GM23338 (cell line): ENCODE measurements at regions not wholly inside any gene's neighbourhood (a gene's known extent, or its start where the extent isn't known, plus 50 kb on each side); places are given as distances from the start of the nearest gene placed in this dataset.

Experiments used
- ATAC-seq: fragments of 200-7000 bp; cut with Tn5 transposase; 3 replicates; pipeline ENCODE4 v1.9.1; 2020
- DNase-seq: peaks from one replicate; pipeline ENCODE4 v3.0.0-alpha.2; 2015; ENCODE audit warnings: low spot score
- H2AFZ ChIP-seq: fragments of 200-600 bp; sonication (generic); 2 replicates; pipeline ENCODE4 v1.8.0; 2016; ENCODE audit warnings: antibody characterized with exemption, mild to moderate bottlenecking, moderate library complexity
- H3F3A ChIP-seq: fragments of 200-600 bp; sonication (generic); replicated peaks from 2 replicates; pipeline ENCODE4 v1.8.0; 2017; ENCODE audit warnings: antibody characterized with exemption, mixed run types, low read depth
- H3K27ac ChIP-seq: fragments of 200-600 bp; sonication (generic); 2 replicates; pipeline ENCODE4 v1.6.1; 2016; ENCODE audit warnings: low read depth
- H3K27me3 ChIP-seq: fragments of 200-600 bp; sonication (generic); 2 replicates; pipeline ENCODE4 v1.8.0; 2016; ENCODE audit warnings: mild to moderate bottlenecking, mixed run types, moderate library complexity; ENCODE audit not compliant: insufficient read depth
- H3K36me3 ChIP-seq: fragments of 200-600 bp; sonication (generic); 2 replicates; pipeline ENCODE4 v1.8.0; 2016; ENCODE audit warnings: mild to moderate bottlenecking; ENCODE audit not compliant: insufficient read depth
- H3K4me1 ChIP-seq: fragments of 200-600 bp; sonication (generic); 2 replicates; pipeline ENCODE4 v1.8.0; 2016; ENCODE audit warnings: mild to moderate bottlenecking, moderate library complexity; ENCODE audit not compliant: insufficient read depth
- H3K4me2 ChIP-seq: fragments of 200-600 bp; sonication (generic); 2 replicates; pipeline ENCODE4 v1.7.1; 2017; ENCODE audit warnings: mixed run types
- H3K4me3 ChIP-seq: fragments of 200-600 bp; sonication (generic); 2 replicates; pipeline ENCODE4 v1.6.1; 2016; ENCODE audit warnings: mixed run types
- H3K79me2 ChIP-seq: fragments of 200-600 bp; sonication (generic); replicated peaks from 2 replicates; pipeline ENCODE4 v1.8.0; 2017; ENCODE audit warnings: mild to moderate bottlenecking; ENCODE audit not compliant: insufficient read depth
- H3K9me2 ChIP-seq: fragments of 200-600 bp; sonication (generic); 2 replicates; pipeline ENCODE4 v1.8.0; 2017; ENCODE audit not compliant: insufficient read depth
- H4K20me1 ChIP-seq: fragments of 200-600 bp; sonication (generic); replicated peaks from 2 replicates; pipeline ENCODE4 v1.8.0; 2017; ENCODE audit warnings: mild to moderate bottlenecking; ENCODE audit not compliant: insufficient read depth
- H3K27ac Mint-ChIP-seq: 2 replicates; pipeline ENCODE4 v1.8.0; 2020; ENCODE audit warnings: inconsistent platforms, mild to moderate bottlenecking, moderate library complexity, mixed read lengths
- H3K27me3 Mint-ChIP-seq: 3 replicates; pipeline ENCODE4 v1.8.0; 2022; ENCODE audit warnings: low read depth, mild to moderate bottlenecking, moderate library complexity, mixed read lengths, inconsistent platforms; ENCODE audit not compliant: insufficient read depth, poor library complexity
- H3K36me3 Mint-ChIP-seq: 3 replicates; pipeline ENCODE4 v1.8.0; 2021; ENCODE audit warnings: low read depth, mild to moderate bottlenecking, inconsistent platforms, moderate library complexity, mixed read lengths
- H3K4me1 Mint-ChIP-seq: 3 replicates; pipeline ENCODE4 v1.8.0; 2020; ENCODE audit warnings: mild to moderate bottlenecking, inconsistent platforms, mixed read lengths
- H3K4me3 Mint-ChIP-seq: 3 replicates; pipeline ENCODE4 v1.8.0; 2021; ENCODE audit warnings: moderate library complexity, mild to moderate bottlenecking, inconsistent platforms, mixed read lengths
- H3K9me3 Mint-ChIP-seq: 3 replicates; pipeline ENCODE4 v1.8.0; 2020; ENCODE audit warnings: moderate library complexity, mild to moderate bottlenecking, inconsistent platforms, mixed read lengths
- CTCF ChIP-seq, 2 experiments: fragments of 200-600 bp in 1 of 2; sonication (generic) in 1 of 2; conservative IDR thresholded peaks; 2 replicates each; pipeline versions ENCODE4 v1.5.1 to v1.6.1; 2016 to 2017; ENCODE audit warnings: antibody characterized with exemption in 2 of 2, low read depth in 2 of 2, mild to moderate bottlenecking in 2 of 2, moderate library complexity in 1 of 2
- EZH2phosphoT487 ChIP-seq: fragments of 200-600 bp; sonication (generic); IDR thresholded peaks from one replicate; pipeline ENCODE4 v1.8.1; 2018; ENCODE audit warnings: antibody characterized with exemption; ENCODE audit not compliant: unreplicated experiment
- JUNB ChIP-seq: IDR thresholded peaks from one replicate; pipeline ENCODE4 v1.6.1; 2016; ENCODE audit warnings: antibody characterized with exemption; ENCODE audit not compliant: unreplicated experiment
- NANOG ChIP-seq: IDR thresholded peaks from 2 replicates; pipeline ENCODE4 v1.6.1; 2016; ENCODE audit warnings: antibody characterized with exemption, borderline replicate concordance
- POLR2AphosphoS5 ChIP-seq: IDR thresholded peaks from 2 replicates; pipeline ENCODE4 v1.6.1; 2016; ENCODE audit warnings: antibody characterized with exemption, low read depth
- REST ChIP-seq: IDR thresholded peaks from one replicate; pipeline ENCODE4 v1.6.1; 2018; ENCODE audit warnings: antibody characterized with exemption; ENCODE audit not compliant: unreplicated experiment
- STAT1 ChIP-seq: IDR thresholded peaks from one replicate; pipeline ENCODE4 v1.6.1; 2016; ENCODE audit warnings: antibody characterized with exemption; ENCODE audit not compliant: unreplicated experiment
- ZNF114 ChIP-seq: fragments of 250-450 bp; sonication (Bioruptor Pico); IDR thresholded peaks from 2 replicates; pipeline ENCODE4 v1.5.0; 2020; ENCODE audit warnings: mild to moderate bottlenecking, moderate library complexity
- ZNF462 ChIP-seq: fragments of 250-450 bp; sonication (Bioruptor Pico); IDR thresholded peaks from 2 replicates; pipeline ENCODE4 v1.5.0; 2020; ENCODE audit warnings: mild to moderate bottlenecking, moderate library complexity
- TF ChIP-seq, protein P1 (sequence below): IDR thresholded peaks from 2 replicates; pipeline ENCODE4 v1.6.1; 2016; ENCODE audit warnings: antibody characterized with exemption

DNA sequence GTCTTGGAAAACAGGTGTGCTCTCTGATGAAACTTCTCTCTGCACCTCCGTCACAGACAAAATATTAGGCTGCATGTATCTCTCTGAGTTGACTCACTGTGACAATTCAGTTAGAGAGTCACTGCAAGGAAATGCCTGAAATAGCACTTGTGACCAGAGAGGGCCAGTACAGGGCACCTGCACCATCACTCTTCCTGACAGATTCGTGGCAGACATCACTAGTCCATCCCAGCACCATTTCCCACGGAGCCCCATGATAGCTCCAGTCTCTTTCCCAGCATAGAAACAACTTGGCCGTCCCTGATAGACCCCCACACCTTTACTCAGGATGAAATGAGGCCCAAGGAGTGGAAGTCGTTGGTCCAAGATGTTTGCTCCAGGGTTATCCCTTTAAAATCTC, 73.3 kb upstream of the ISX start:
- no peak for TF ChIP-seq NANOG
- peak; percentile 49 for DNase-seq

GRCh38 chr22:34993548-34993947, 72.4 kb upstream of the ISX start:
- H3K9me2 ChIP-seq = peaks cover 3% of the 10 kb centered on the region; the same call in 1 of the 2 replicates
- no peaks in the 10 kb centered on the region for H3K27me3 ChIP-seq
- H2AFZ ChIP-seq = no peak overlapping the region
- Mint-ChIP-seq H3K9me3 (peaks cover 27% of the 10 kb centered on the region), H3K27me3 (no peaks in the 10 kb centered on the region), H3K4me1 (no peaks in the 10 kb centered on the region), H3K4me3 (no peak overlapping the region), H3K27ac (no peak overlapping the region), H3K36me3 (no peaks in the 10 kb centered on the region)
- DNase-seq (no peak), ATAC-seq (no peak)
- no peak overlapping the region for H3K4me2 ChIP-seq
- H3K36me3 ChIP-seq = no peaks in the 10 kb centered on the region
- H3K27ac ChIP-seq = no peak overlapping the region
- no peaks in the 10 kb centered on the region for H4K20me1 ChIP-seq
- no peaks in the 10 kb centered on the region for H3K4me1 ChIP-seq
- no peaks in the 10 kb centered on the region for H3K79me2 ChIP-seq
- H3K4me3 ChIP-seq = no peak overlapping the region
- no peaks in the 10 kb centered on the region for H3F3A ChIP-seq
- no peak for TF ChIP-seq POLR2AphosphoS5
- TF ChIP-seq EZH2phosphoT487 = no peak
- no peak for TF ChIP-seq REST
- no peak for TF ChIP-seq ZNF114
- TF ChIP-seq ZNF462 = no peak
- TF ChIP-seq NANOG = no peak
- no peak for TF ChIP-seq JUNB
- no peak for TF ChIP-seq STAT1
- TF ChIP-seq CTCF (conservative IDR thresholded peaks at IDR 0.05; ENCODE audit: low read depth in 2 of 2) = no peak
- TF ChIP-seq, protein P1, sequence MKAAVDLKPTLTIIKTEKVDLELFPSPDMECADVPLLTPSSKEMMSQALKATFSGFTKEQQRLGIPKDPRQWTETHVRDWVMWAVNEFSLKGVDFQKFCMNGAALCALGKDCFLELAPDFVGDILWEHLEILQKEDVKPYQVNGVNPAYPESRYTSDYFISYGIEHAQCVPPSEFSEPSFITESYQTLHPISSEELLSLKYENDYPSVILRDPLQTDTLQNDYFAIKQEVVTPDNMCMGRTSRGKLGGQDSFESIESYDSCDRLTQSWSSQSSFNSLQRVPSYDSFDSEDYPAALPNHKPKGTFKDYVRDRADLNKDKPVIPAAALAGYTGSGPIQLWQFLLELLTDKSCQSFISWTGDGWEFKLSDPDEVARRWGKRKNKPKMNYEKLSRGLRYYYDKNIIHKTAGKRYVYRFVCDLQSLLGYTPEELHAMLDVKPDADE = no peak

More for the DNA sequence above, 73.3 kb upstream of the ISX start:
- H3K36me3 Mint-ChIP-seq = peaks cover 3% of the 10 kb centered on the region; the same call in 1 of the 3 replicates
- peaks cover 33% of the 10 kb centered on the region for H3K9me3 Mint-ChIP-seq
- H3K36me3 ChIP-seq = peaks cover 2% of the 10 kb centered on the region; the same call in 1 of the 2 replicates
- H3K27ac ChIP-seq = no peak overlapping the region
- no peaks in the 10 kb centered on the region for H3K27me3 Mint-ChIP-seq
- H2AFZ ChIP-seq = peak overlapping the region; percentile 28; the same call in 1 of the 2 replicates
- H3K4me1 Mint-ChIP-seq = no peaks in the 10 kb centered on the region
- H3K4me3 Mint-ChIP-seq = no peak overlapping the region
- H3K4me1 ChIP-seq = no peaks in the 10 kb centered on the region
- H3K4me3 ChIP-seq = no peak overlapping the region
- no peak overlapping the region for H3K4me2 ChIP-seq
- H3K27me3 ChIP-seq = no peaks in the 10 kb centered on the region
- H4K20me1 ChIP-seq = no peaks in the 10 kb centered on the region
- H3F3A ChIP-seq = no peaks in the 10 kb centered on the region
- H3K79me2 ChIP-seq = no peaks in the 10 kb centered on the region
- no peak overlapping the region for H3K27ac Mint-ChIP-seq
- peaks cover 3% of the 10 kb centered on the region; the same call in 1 of the 2 replicates for H3K9me2 ChIP-seq
- peak; percentile 35; the same call in 1 of the 3 replicates for ATAC-seq
